ENCODE measurements at regions not wholly inside any gene's neighbourhood (a gene's known extent, or its start where the extent isn't known, plus 50 kb on each side); places are given as distances from the start of the nearest gene placed in this dataset.

- DNase-seq (ENCODE audit: low spot score) = no peak
These were observed 133.9 kb upstream of the MYLIP start for GRCh38 chr6:15994814-15995459.

- no peak for DNase-seq (ENCODE audit: low spot score)
These were observed 135.1 kb upstream of the MYLIP start for GRCh38 chr6:15993716-15994228.

- no peak for DNase-seq (ENCODE audit: low spot score)
These were observed 138.7 kb upstream of the MYLIP start for GRCh38 chr6:15990179-15990578.

DNA sequence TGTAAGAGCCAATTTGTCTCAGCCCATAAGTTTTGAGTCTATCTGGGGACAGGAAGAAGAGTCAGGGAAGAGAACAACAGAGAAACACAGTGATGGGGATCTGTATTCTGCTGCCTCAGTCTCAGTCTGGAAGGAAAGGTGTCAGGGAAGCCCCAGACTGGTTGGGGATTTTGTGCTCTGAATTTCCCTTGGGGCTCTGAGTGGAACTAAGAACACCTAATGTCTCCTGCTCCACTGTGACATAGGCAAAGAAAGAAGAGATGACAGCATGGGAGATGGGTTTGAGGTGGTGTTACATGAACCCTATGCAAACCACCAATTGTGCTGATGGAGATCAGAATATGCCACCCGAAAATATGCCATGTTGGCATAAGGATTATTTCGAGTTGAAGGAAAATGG lies 139.5 kb upstream of the MYLIP start:
- DNase-seq (ENCODE audit: low spot score) = no peak

GRCh38 chr6:15987569-15987968 lies 141.3 kb upstream of the MYLIP start:
- no peak for DNase-seq (ENCODE audit: low spot score)

DNA sequence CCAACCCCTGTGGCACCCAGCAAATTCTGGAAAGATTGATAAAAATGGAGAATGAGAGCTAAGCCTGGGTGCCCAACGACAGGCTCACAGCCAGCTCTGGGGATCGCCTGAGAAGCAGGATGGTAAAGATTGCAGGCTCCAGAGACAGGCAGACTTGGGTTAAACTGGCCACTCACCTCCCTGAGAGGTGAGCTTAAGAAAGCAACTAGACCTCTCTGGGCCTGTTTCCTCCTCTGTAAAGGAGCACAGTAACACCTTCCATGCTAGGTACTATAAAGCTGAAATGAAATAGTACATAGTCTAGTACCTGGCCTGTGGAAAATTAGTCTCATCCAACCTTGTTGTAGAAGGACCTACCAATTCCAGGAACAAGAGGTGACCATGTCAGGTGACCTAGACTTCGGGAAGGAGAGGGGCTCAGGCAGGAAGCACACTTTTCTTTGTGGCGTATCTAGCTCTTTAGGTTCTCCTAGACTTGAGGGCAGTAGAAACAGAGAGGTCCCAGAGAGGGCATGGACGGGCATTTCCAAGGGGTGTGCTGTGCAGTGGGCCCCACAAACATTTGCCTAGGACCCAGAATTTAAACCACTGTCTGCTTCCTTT lies 142.8 kb upstream of the MYLIP start:
- no peak for DNase-seq (ENCODE audit: low spot score)

DNA sequence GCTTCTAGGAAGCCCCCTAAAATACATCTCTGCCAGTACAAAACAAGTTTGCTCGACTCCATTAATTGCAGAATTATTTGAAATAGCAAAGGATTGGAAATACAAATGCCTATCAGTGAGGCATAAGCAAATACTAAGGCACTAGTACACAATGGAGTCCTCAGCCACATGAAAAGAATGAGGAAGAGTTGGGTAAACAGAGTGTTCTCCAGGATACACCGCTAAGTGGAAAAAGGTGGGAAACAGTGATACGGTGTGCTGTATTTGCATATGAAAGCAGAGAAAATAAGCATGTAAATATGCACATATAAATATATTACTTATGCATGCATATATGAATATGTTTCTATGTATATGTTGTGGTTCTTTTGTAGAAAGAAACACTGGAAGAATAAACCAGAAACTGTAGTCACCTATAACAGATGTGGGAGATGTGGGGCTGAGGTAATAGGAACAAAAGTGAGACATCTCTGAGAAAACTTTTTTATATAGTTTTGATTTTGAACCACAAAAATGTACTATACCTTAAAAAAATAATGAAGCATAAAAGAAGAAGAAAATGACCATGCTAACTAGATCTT lies 143.4 kb upstream of the MYLIP start:
- no peak for DNase-seq (ENCODE audit: low spot score)

- DNase-seq (ENCODE audit: low spot score) = no peak
These were observed 146.9 kb upstream of the MYLIP start for GRCh38 chr6:15981956-15982355.

- DNase-seq (ENCODE audit: low spot score) = no peak
These were observed 148.1 kb upstream of the MYLIP start for GRCh38 chr6:15980801-15981200.

GRCh38 chr6:15978426-15978825 lies 150.5 kb upstream of the MYLIP start:
- DNase-seq (ENCODE audit: low spot score) = no peak

DNA sequence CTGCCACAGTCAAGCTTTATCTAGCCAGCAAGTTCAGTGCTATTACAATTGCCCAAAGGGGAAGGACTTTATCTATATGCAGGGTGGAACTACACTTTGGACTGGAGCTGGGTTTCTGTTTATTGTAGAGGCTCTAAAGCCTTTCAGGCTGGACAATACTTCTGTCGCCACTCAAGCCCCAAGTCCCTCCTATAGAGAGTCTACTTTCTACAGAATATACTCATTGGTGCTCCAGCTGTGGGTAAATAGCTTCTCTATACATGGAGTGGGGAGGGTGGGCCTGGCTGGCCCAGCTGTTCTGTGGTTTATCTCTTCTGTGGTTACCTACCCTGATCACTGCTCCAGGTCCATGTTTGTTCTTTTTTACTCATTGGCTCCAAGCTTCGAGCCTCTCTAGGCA lies 151.8 kb upstream of the MYLIP start:
- no peak for DNase-seq (ENCODE audit: low spot score)

DNA sequence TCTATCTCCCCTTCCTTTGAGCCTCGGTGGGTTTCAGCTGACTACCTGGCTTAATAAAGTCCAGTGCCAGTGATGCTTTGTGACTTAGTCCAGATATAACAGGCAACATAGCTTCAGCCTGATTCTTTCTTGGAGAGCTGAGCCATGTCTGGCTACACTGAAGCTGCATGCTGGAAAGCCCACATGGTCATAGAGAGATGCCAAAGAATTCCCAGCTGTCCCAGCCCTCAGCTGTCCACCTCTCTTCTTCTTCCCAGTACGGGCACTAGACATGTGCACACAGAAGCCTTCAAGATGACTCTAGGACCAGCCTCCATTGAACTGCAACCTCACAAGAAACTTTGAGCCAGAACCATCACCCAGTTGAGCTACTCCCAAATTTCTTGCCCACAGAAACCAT lies 154.1 kb upstream of the MYLIP start:
- DNase-seq (ENCODE audit: low spot score) = no peak

DNA sequence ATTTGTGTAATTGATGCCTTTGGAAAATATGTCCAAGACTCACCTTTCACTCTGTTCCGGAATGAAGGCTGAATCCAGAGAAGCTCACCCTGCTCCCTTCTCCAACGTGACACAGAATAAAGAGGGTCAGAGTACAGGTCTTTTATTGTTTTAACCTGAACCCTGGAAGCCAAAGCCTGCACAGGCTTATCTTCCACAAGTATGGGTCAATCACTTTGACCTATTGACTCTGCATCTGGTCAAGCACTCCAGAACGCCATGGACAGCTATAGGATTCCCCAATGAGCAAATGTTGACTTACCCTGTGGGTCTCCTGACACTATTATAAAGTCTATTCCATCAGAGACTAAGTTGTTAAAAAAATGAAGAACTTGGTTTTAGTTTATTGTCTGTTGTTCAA lies 158.4 kb upstream of the MYLIP start:
- no peak for DNase-seq (ENCODE audit: low spot score)

- no peak for DNase-seq (ENCODE audit: low spot score)
These were observed 159.6 kb upstream of the MYLIP start for GRCh38 chr6:15969236-15969778.

GRCh38 chr6:15968519-15968918 lies 160.4 kb upstream of the MYLIP start:
- DNase-seq (ENCODE audit: low spot score) = no peak

DNA sequence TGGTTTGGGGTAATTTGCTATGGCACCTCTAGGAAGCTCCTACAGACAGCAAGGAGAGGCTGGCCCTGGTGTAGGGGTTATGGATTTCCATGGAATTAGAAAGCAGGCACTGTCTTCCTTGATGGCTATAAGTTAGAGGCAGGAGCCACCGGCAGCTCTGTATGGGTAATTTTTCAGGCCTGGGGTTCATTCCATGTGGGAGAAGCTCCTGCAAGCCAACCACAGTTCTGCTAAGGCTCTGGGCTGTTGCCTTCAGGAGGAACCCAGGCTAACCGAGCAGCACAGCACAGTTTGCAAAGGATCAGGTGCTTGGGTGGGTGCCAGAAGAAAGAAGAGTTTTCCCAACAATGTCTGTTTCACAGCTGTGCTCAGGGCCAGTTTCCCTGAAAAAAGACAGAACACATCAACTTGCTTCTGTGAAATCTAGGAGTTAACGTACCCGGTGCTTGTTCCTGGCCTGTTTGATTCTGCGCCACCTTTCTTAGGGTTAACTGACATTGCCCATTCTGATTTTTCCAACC lies 162.8 kb upstream of the MYLIP start:
- DNase-seq (ENCODE audit: low spot score) = no peak

- no peak for DNase-seq (ENCODE audit: low spot score)
These were observed 166.5 kb upstream of the MYLIP start for GRCh38 chr6:15962449-15962764.

DNA sequence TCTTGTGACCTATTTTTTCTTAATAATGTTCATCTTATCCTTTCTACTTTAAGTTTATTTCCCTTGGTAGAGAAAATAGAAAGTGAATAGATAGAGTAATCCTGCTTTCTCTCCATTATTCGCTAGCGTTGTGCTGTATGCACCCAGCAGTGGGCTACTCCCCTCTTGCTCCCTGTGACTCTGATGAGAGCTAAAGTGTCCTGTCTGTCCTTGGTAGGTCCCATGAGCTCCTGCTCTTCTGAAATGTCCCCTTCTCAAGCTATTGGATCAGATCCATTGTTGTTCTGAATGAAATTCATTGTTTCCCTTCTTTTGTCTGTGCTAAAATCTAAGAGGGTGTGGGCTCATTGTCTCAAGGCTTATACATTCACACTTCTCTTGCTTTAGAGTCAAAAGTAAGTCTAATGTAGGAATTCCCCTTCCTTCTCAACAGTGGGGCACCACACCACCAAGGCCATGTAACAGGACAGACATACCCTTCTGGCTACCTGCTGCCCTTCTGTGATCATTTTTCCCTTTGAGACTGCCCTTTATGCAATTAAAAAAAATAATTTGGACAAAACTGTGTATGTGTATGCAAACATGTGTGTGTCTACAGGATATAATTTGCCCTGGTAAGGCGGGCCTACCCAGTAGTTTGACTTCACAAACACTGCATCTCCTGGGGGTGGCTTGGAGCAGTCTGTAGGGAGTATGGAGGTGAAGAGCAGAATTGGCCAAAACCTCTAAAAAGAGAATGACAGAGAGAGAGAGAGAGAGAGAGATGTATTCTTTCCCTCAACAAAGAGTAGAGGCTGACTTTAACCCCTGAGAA lies 167.0 kb upstream of the MYLIP start:
- no peak for DNase-seq (ENCODE audit: low spot score)

DNA sequence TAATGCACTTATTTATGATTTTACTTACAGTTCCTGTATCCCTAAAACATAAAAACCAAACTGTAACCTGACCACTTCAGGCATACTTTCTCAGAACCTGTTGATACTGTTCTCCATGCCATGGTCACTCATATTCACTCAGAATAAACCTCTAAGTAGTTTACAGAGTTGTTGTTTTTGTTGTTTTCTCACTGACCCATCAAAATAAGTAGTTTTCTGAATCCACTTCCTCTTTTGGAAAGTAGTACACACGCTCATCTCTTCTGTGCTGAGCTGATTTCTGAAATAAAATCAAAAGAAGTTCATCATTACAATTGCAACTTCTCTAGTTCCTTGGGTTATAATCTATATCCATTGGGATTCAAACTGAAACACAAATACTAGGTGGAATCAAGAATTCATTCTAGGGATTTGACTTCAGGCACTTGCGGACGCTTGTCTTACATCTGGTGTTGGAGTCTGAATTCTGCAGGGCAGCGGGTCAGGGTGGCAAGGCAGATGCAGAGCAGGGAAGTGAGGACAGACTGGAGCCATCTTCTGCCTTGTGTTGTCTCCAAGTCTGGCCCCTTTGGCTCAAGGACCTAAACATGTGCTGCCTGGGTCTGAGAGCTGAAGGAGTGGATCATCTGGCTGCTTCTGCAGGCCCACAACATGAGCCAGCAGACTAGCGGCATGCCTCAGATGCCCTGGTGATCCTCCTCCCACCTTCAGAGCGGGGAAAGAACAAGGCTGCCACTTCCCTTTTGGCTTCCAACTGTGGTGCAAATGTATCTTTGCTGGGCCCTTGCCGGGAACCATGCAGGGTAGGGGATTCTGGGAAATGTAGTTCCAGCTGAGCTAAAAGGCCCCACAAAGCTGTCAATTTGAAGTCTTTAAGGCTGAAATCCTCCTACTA lies 167.9 kb upstream of the MYLIP start:
- DNase-seq (ENCODE audit: low spot score) = no peak

DNA sequence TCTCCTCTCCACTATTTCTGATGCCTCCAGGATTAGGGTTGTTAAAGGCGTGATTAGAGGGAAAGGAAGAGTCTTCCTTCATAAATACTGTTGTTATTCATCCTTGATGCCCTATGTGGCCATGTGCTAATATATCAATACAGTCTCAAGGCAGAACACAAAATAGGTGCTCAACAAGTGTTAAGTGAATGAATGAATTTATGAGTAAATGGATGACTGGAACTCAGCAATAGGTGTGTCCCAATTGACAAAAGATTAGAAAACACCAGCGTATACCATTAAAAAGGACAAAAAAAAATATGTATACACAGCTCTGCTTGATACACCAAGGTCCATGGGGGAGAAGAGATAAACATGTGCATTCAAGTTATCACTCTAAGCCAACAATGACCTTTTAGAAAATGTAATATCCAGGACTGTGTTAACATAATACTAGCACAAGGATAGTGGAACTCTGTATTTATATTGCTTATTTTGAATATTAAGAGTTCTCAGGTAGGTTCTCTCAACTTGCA lies 171.2 kb upstream of the MYLIP start:
- DNase-seq (ENCODE audit: low spot score) = no peak
